GM12873 (cell line): ENCODE measurements at regions not wholly inside any gene's neighbourhood (a gene's known extent, or its start where the extent isn't known, plus 50 kb on each side); places are given as distances from the start of the nearest gene placed in this dataset.

Experiments
- TF ChIP-seq, protein P1 (sequence below): IDR thresholded peaks from 2 replicates; pipeline ENCODE4 v1.5.1; 2012; ENCODE audit warnings: low read depth, mild to moderate bottlenecking, moderate library complexity, low read length, control low read depth; ENCODE audit not compliant: insufficient read depth; ENCODE audit errors: missing control alignments

DNA sequence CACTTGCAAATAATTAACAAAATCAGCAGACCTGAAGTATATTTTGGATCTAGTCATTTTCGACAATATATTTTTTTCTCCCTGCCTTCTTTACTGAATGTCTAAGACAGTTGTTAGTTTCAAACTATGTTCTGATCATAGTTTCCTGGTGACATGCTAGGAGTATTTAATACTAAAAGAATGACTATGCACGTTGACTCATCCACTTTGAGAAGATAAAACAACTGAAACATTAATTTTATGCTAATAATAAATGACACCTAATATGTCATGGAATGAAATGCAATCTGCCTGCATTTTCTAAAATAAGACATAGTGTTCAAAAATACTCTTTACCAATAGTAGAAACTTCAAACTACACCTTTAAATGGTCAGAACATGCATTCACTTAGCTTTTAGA lies 2123.7 kb upstream of the C9orf72 start:
- TF ChIP-seq, protein P1, sequence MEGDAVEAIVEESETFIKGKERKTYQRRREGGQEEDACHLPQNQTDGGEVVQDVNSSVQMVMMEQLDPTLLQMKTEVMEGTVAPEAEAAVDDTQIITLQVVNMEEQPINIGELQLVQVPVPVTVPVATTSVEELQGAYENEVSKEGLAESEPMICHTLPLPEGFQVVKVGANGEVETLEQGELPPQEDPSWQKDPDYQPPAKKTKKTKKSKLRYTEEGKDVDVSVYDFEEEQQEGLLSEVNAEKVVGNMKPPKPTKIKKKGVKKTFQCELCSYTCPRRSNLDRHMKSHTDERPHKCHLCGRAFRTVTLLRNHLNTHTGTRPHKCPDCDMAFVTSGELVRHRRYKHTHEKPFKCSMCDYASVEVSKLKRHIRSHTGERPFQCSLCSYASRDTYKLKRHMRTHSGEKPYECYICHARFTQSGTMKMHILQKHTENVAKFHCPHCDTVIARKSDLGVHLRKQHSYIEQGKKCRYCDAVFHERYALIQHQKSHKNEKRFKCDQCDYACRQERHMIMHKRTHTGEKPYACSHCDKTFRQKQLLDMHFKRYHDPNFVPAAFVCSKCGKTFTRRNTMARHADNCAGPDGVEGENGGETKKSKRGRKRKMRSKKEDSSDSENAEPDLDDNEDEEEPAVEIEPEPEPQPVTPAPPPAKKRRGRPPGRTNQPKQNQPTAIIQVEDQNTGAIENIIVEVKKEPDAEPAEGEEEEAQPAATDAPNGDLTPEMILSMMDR, result no peak

DNA sequence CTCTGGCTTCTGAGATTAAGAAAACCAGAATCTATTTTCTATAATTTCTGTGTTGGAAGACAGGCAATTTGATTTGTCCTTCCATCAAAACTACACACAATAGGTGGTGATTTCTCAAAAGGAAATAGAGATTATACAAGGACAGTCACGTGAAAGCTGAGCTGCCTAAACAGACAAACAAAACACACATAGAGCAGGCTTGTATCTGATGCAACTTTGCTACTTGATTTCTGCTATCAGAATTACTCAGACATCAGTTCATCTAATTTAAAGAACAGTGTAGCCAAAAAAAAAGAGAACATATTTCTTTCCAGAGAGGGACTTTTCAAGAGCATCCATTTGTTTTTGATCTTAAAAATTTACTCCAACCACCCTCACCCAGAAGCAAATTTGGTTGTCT lies 2128.3 kb upstream of the C9orf72 start:
- TF ChIP-seq, protein P1, result no peak

DNA sequence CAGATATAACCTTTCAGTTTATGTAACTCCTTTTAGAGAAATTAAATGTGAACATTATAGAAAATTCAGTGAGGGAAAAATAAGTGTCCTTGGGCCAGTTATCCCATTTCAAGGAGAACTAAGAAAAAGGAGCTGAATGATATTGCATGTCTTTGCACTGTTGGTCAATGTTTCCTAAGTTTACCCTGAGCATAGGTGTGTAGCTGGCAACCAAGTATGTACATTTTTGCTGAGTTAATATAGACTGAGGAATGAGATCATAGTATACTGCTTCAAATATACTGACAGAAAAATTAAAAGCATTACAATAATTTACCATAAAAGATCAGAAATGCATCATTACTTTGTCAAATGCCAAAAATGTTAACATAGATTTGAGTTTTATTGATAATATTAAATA lies 2128.7 kb upstream of the C9orf72 start:
- TF ChIP-seq, protein P1, result no peak

DNA sequence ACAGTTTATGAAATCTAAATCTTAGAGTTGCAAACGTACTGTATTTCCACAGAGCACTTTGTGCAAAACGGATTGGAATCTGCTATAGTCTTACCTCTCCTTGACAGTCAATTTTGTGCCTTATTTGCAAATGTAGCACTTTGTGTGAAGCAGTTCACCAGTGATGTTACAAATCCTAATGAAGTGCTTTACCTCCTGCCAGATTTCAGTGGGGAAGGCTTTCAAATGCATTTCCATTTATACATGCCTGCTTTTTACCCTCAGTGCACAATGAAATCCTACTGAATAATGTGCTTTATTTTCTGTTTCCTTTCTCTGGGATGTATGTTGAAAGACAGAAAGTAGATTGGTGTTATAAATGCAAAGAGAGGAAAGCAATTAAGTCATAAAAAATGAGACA lies 2141.6 kb upstream of the C9orf72 start:
- TF ChIP-seq, protein P1, result no peak

DNA sequence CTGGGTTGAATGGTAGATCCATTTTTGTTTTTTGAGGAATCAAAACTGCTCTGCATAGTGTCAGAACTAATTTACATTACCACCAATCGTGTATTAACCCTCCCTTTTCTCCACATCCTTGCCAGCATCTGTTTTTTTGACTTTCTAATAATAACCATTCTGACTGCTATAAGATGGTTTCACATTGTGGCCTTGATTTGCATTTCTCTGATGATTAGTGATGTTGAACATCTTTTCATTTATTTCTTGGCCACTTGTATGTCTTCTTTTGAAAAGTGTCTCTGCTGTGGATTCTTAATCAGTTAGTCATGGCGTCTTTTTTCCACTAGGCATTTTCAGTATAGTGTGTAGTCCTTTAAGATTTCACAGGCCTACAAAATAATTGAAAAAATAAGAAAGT lies 2144.3 kb upstream of the C9orf72 start:
- TF ChIP-seq, protein P1, result no peak

DNA sequence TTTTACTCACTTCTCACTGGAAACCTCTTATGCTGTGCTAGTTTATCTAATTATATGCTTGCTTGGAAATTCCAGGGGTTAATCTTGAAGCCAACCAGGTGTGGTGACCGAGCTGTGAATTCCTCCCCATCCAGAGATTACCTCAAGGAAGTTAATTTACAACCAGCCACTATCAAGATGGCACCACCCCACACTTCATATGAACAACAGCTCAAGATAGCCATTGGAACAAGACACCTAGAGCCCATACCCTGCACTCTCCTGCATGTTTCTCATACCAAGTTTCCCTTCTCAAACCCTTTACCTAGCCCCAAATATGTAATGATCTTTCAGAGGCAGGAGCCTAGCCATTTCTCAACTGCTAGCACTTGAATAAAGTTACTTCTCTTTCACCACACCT lies 2156.9 kb upstream of the C9orf72 start:
- TF ChIP-seq, protein P1, result no peak

DNA sequence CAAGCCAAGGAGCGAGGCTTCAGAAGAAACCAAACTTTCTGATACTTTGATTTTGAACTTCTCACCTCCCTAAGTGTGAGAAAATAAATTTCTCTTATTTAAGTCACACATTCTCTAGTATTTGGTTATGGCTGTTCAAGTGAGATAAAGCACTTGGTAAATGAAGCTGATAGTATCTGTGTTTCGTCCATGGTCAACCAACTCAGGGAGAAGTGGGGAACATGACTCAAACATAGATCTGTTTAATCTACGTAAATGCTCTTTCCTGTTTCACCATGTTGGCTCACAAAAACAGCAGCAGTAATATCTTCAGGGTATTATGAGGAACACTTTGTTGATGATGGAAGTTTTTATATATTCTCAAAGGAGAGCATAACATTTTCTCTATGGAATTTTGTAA lies 2167.2 kb upstream of the C9orf72 start:
- TF ChIP-seq, protein P1, result no peak
